ENCODE measurements at regions not wholly inside any gene's neighbourhood (a gene's known extent, or its start where the extent isn't known, plus 50 kb on each side); places are given as distances from the start of the nearest gene placed in this dataset.
"Not testable (repeated sequence)": the region's sequence is repeated elsewhere in the genome, so short reads cannot be mapped to it uniquely, and the experiment has no call there.

- Histone ChIP-seq H3K9me3 (no peaks in the 10 kb centered on the region), H3K27ac (no peak overlapping the region), H3K27me3 (no peaks in the 10 kb centered on the region), H3K4me3 (no peak overlapping the region), H3K4me1 (no peaks in the 10 kb centered on the region), H3K36me3 (no peaks in the 10 kb centered on the region)
- no peak for DNase-seq (ENCODE audit: low spot score in 2 of 2)
- no peak for TF ChIP-seq CTCF (IDR thresholded peaks at IDR 0.05)
- intact Hi-C loops (cut with DNase I): no loop called here
Measured at GRCh38 chr11:106520920-106521319, 443.5 kb downstream of the AASDHPPT start.

GRCh38 chr11:106523171-106523570, 445.7 kb downstream of the AASDHPPT start:
- DNase-seq (ENCODE audit: low spot score in 2 of 2): no peak
- Histone ChIP-seq H3K36me3 (no peaks in the 10 kb centered on the region), H3K27ac (no peak overlapping the region), H3K4me3 (no peak overlapping the region), H3K27me3 (no peaks in the 10 kb centered on the region), H3K4me1 (no peaks in the 10 kb centered on the region), H3K9me3 (no peaks in the 10 kb centered on the region)
- TF ChIP-seq CTCF (IDR thresholded peaks at IDR 0.05): no peak
- intact Hi-C loops (cut with DNase I): no loop called here

GRCh38 chr11:106523921-106524320, 446.5 kb downstream of the AASDHPPT start:
- Histone ChIP-seq H3K4me3 (no peak overlapping the region), H3K27me3 (no peaks in the 10 kb centered on the region), H3K27ac (no peak overlapping the region), H3K9me3 (no peaks in the 10 kb centered on the region), H3K36me3 (no peaks in the 10 kb centered on the region), H3K4me1 (no peaks in the 10 kb centered on the region)
- DNase-seq (ENCODE audit: low spot score in 2 of 2): no peak
- no peak for TF ChIP-seq CTCF (IDR thresholded peaks at IDR 0.05)
- intact Hi-C loops (cut with DNase I): no loop called here

GRCh38 chr11:106524436-106524835, 447.0 kb downstream of the AASDHPPT start:
- intact Hi-C loops (cut with DNase I): no loop called here
- Histone ChIP-seq H3K9me3 (no peaks in the 10 kb centered on the region), H3K27me3 (no peaks in the 10 kb centered on the region), H3K4me1 (no peaks in the 10 kb centered on the region), H3K36me3 (no peaks in the 10 kb centered on the region), H3K4me3 (no peak overlapping the region), H3K27ac (no peak overlapping the region)
- no peak for TF ChIP-seq CTCF (IDR thresholded peaks at IDR 0.05)
- DNase-seq (ENCODE audit: low spot score in 2 of 2): no peak

- intact Hi-C loops (cut with DNase I); DNase-seq (ENCODE audit: low spot score in 2 of 2); H3K4me3 ChIP-seq; H3K27ac ChIP-seq; H3K36me3 ChIP-seq; H3K9me3 ChIP-seq; H3K4me1 ChIP-seq; H3K27me3 ChIP-seq: not testable (repeated sequence)
Measured at GRCh38 chr11:106531648-106532047, 454.2 kb downstream of the AASDHPPT start.

GRCh38 chr11:106533046-106533445, 455.6 kb downstream of the AASDHPPT start:
- Histone ChIP-seq H3K4me3 (no peak overlapping the region), H3K36me3 (no peaks in the 10 kb centered on the region), H3K9me3 (no peaks in the 10 kb centered on the region), H3K27me3 (no peaks in the 10 kb centered on the region), H3K4me1 (no peaks in the 10 kb centered on the region), H3K27ac (no peak overlapping the region)
- DNase-seq (ENCODE audit: low spot score in 2 of 2): no peak
- intact Hi-C loops (cut with DNase I): no loop called here
- TF ChIP-seq CTCF (IDR thresholded peaks at IDR 0.05): no peak

Measured in ascending aorta (tissue), 2 donors.